H1 (cell line): ENCODE measurements at regions not wholly inside any gene's neighbourhood (a gene's known extent, or its start where the extent isn't known, plus 50 kb on each side); places are given as distances from the start of the nearest gene placed in this dataset.

Experiments used
- CTCF ChIA-PET: fragments of 300-600 bp; sonication (Branson Sonifier 250); formaldehyde crosslinking; loops from one replicate; lab custom pipeline; 2021; ENCODE audit not compliant: partially characterized antibody; lab: Charles Lee
- POLR2A ChIA-PET: fragments of 300-600 bp; sonication (Branson Sonifier 250); formaldehyde crosslinking; loops from one replicate; lab custom pipeline; 2021; ENCODE audit warnings: inconsistent platforms; ENCODE audit not compliant: partially characterized antibody; lab: Charles Lee
- DNase-seq, 2 experiments: peaks; one replicate each; pipeline versions ENCODE4 v3.0.0 to v3.0.0-alpha.2; 2010 to 2022; ENCODE audit warnings: low spot score in 2 of 2, low read depth in 1 of 2, mixed read lengths in 1 of 2
- FAIRE-seq: peaks from 2 replicates; lab custom pipeline; 2011; peaks lifted over from hg19 to GRCh38; lab: Jason Lieb, UNC
- H2AFZ ChIP-seq: 2 replicates; pipeline ENCODE4 v1.8.1; 2012; ENCODE audit warnings: low read length, inconsistent platforms
- H2AK5ac ChIP-seq: 2 replicates; pipeline ENCODE4 v1.6.1; 2013; ENCODE audit warnings: low read depth, low read length
- H2BK120ac ChIP-seq: replicated peaks from 2 replicates; pipeline ENCODE3; 2013; ENCODE audit warnings: low read depth, low read length, inconsistent platforms
- H2BK12ac ChIP-seq: 2 replicates; pipeline ENCODE4 v1.6.1; 2013; ENCODE audit warnings: low read depth, low read length
- H2BK15ac ChIP-seq: 2 replicates; pipeline ENCODE4 v1.6.1; 2013; ENCODE audit warnings: low read length
- H2BK20ac ChIP-seq: 2 replicates; pipeline ENCODE4 v1.6.1; 2013; ENCODE audit warnings: low read length
- H2BK5ac ChIP-seq: 2 replicates; pipeline ENCODE4 v1.6.1; 2013; ENCODE audit warnings: low read depth, low read length
- H3K14ac ChIP-seq: 2 replicates; pipeline ENCODE4 v1.6.1; 2013; ENCODE audit warnings: inconsistent platforms; ENCODE audit not compliant: insufficient read length
- H3K18ac ChIP-seq: 2 replicates; pipeline ENCODE4 v1.6.1; 2013; ENCODE audit warnings: low read length; ENCODE audit errors: extremely low read depth
- H3K23ac ChIP-seq: 2 replicates; pipeline ENCODE4 v1.6.1; 2013; ENCODE audit warnings: inconsistent platforms; ENCODE audit not compliant: insufficient read length
- H3K23me2 ChIP-seq: 2 replicates; pipeline ENCODE4 v1.6.1; 2013; ENCODE audit warnings: low read depth, low read length
- H3K27ac ChIP-seq: 2 replicates; pipeline ENCODE4 v1.6.1; 2011; ENCODE audit warnings: low read depth, low read length, inconsistent platforms
- H3K27me3 ChIP-seq, 4 experiments: replicated peaks in 1 of 4; 1 replicate in 1 of 4; 2 replicates in 3 of 4; pipeline versions ENCODE4 v1.6.1 to v1.8.1; 2011 to 2013; ENCODE audit warnings: low read length in 3 of 4, mild to moderate bottlenecking in 3 of 4, inconsistent platforms in 2 of 4, mixed read lengths in 2 of 4, moderate library complexity in 1 of 4; ENCODE audit not compliant: control insufficient read depth in 3 of 4, insufficient read depth in 3 of 4; ENCODE audit errors: extremely low read depth in 1 of 4
- H3K36me3 ChIP-seq, 4 experiments: 2 replicates each; pipeline versions ENCODE4 v1.6.1 to v1.8.1; 2011 to 2013; ENCODE audit warnings: mild to moderate bottlenecking in 4 of 4, low read length in 3 of 4, moderate library complexity in 2 of 4, control low read depth in 1 of 4, inconsistent platforms in 1 of 4; ENCODE audit not compliant: insufficient read depth in 4 of 4, control insufficient read depth in 2 of 4
- H3K4ac ChIP-seq: replicated peaks from 2 replicates; pipeline ENCODE3; 2013; ENCODE audit warnings: low read length, low read depth, mixed read lengths, inconsistent platforms; ENCODE audit not compliant: insufficient read length
- H3K4me1 ChIP-seq, 4 experiments: replicated peaks in 1 of 4; 1 replicate in 1 of 4; 2 replicates in 3 of 4; pipeline versions ENCODE4 v1.6.1 to v1.8.1; 2011 to 2013; ENCODE audit warnings: low read length in 3 of 4, inconsistent platforms in 2 of 4, mixed read lengths in 1 of 4; ENCODE audit not compliant: insufficient read depth in 4 of 4, control insufficient read depth in 3 of 4
- H3K4me2 ChIP-seq, 2 experiments: 2 replicates each; pipeline versions ENCODE4 v1.6.1 to v1.8.1; 2011 to 2013; ENCODE audit warnings: low read depth in 2 of 2, low read length in 2 of 2, control low read depth in 1 of 2, inconsistent platforms in 1 of 2, mild to moderate bottlenecking in 1 of 2; ENCODE audit not compliant: insufficient read depth in 1 of 2
- H3K4me3 ChIP-seq, 4 experiments: fragments of 200-600, 300-600 bp in 1 of 4; sonication (generic), shearing (Covaris generic), sonication (Bioruptor Twin) in 1 of 4; 2 replicates each; pipeline versions ENCODE4 v1.5.1 to v1.8.1; 2011 to 2016; ENCODE audit warnings: low read length in 4 of 4, low read depth in 3 of 4, control low read depth in 2 of 4, inconsistent platforms in 2 of 4, mild to moderate bottlenecking in 2 of 4, mixed read lengths in 1 of 4, moderate library complexity in 1 of 4; ENCODE audit not compliant: insufficient read depth in 2 of 4; ENCODE audit errors: extremely low read depth in 1 of 4
- H3K56ac ChIP-seq: replicated peaks from 2 replicates; pipeline ENCODE3; 2013; ENCODE audit warnings: low read depth, mild to moderate bottlenecking, mixed read lengths, low read length, inconsistent platforms; ENCODE audit not compliant: insufficient read length
- H3K79me1 ChIP-seq: 2 replicates; pipeline ENCODE4 v1.6.1; 2013; ENCODE audit warnings: low read depth, low read length, control low read depth
- H3K79me2 ChIP-seq, 2 experiments: 2 replicates each; pipeline versions ENCODE4 v1.6.1 to v1.8.1; 2012 to 2013; ENCODE audit warnings: low read length in 2 of 2, mild to moderate bottlenecking in 2 of 2, inconsistent platforms in 1 of 2; ENCODE audit not compliant: insufficient read depth in 2 of 2, control insufficient read depth in 1 of 2
- H3K9ac ChIP-seq, 4 experiments: replicated peaks in 1 of 4; 1 replicate in 1 of 4; 2 replicates in 3 of 4; pipeline versions ENCODE4 v1.6.1 to v1.8.1; 2011 to 2013; ENCODE audit warnings: low read depth in 3 of 4, low read length in 3 of 4, control low read depth in 2 of 4, mild to moderate bottlenecking in 2 of 4, moderate library complexity in 2 of 4, inconsistent platforms in 1 of 4; ENCODE audit errors: extremely low read depth in 1 of 4
- H3K9me3 ChIP-seq, 2 experiments: 2 replicates each; pipeline versions ENCODE4 v1.6.1 to v1.8.1; 2012 to 2013; ENCODE audit warnings: mild to moderate bottlenecking in 2 of 2, moderate library complexity in 2 of 2, control low read depth in 1 of 2, inconsistent platforms in 1 of 2, low read depth in 1 of 2, low read length in 1 of 2, mixed read lengths in 1 of 2; ENCODE audit not compliant: insufficient read depth in 2 of 2
- H4K20me1 ChIP-seq, 2 experiments: replicated peaks in 1 of 2; 2 replicates each; pipeline versions ENCODE3 to v1.8.1; 2011 to 2013; ENCODE audit warnings: inconsistent platforms in 2 of 2, low read length in 2 of 2, mild to moderate bottlenecking in 1 of 2; ENCODE audit not compliant: insufficient read depth in 2 of 2, control insufficient read depth in 1 of 2
- H4K5ac ChIP-seq: 2 replicates; pipeline ENCODE4 v1.6.1; 2013; ENCODE audit warnings: low read length, low read depth, mixed read lengths, inconsistent platforms; ENCODE audit not compliant: insufficient read length
- H4K8ac ChIP-seq: 2 replicates; pipeline ENCODE4 v1.8.0; 2013; ENCODE audit warnings: mild to moderate bottlenecking, moderate library complexity, low read length, inconsistent platforms; ENCODE audit not compliant: insufficient read depth; ENCODE audit errors: extremely low read depth
- H4K91ac ChIP-seq: replicated peaks from 2 replicates; pipeline ENCODE3; 2013; ENCODE audit warnings: low read length, mixed read lengths, inconsistent platforms; ENCODE audit not compliant: insufficient read length
- CEBPB ChIP-seq: IDR thresholded peaks from 2 replicates; pipeline ENCODE4 v1.6.1; 2012; ENCODE audit warnings: low read depth, low read length
- CHD2 ChIP-seq: IDR thresholded peaks from 2 replicates; pipeline ENCODE4 v1.6.1; 2012; ENCODE audit warnings: low read length, improper control_type of control experiment
- EZH2 ChIP-seq: fragments of 200-600 bp; sonication (generic); IDR thresholded peaks from 2 replicates; pipeline ENCODE4 v1.7.1; 2012; ENCODE audit warnings: low read depth, mild to moderate bottlenecking, moderate library complexity, low read length, inconsistent platforms; ENCODE audit not compliant: severe bottlenecking
- FOSL1 ChIP-seq: IDR thresholded peaks from 2 replicates; pipeline ENCODE4 v1.6.1; 2011; ENCODE audit warnings: mild to moderate bottlenecking, low read depth, low read length, moderate library complexity; ENCODE audit not compliant: insufficient read depth
- GABPA ChIP-seq: IDR thresholded peaks from 2 replicates; pipeline ENCODE4 v1.6.1; 2011; ENCODE audit warnings: mild to moderate bottlenecking, low read length, moderate library complexity, borderline replicate concordance; ENCODE audit not compliant: insufficient read depth
- NRF1 ChIP-seq: IDR thresholded peaks from 2 replicates; pipeline ENCODE4 v1.6.1; 2011; ENCODE audit warnings: mild to moderate bottlenecking, low read depth, low read length, improper control_type of control experiment
- RFX5 ChIP-seq: IDR thresholded peaks from 2 replicates; pipeline ENCODE4 v1.6.1; 2011; ENCODE audit warnings: low read depth, low read length, improper control_type of control experiment, borderline replicate concordance
- WGBS, 2 experiments: shearing (Covaris generic) in 1 of 2; methylation state at CpG; one replicate each; pipeline versions ENCODE4 v1.1.6 to v1.1.7; 2013 to 2015; ENCODE audit warnings: low lambda C conversion rate in 2 of 2, mixed read lengths in 2 of 2, inconsistent platforms in 1 of 2, low coverage in 1 of 2, missing lambda C conversion rate in 1 of 2; ENCODE audit not compliant: insufficient replicate concordance in 2 of 2, insufficient coverage in 1 of 2, insufficient read length in 1 of 2; ENCODE audit errors: extremely low coverage in 1 of 2, missing lambda C conversion rate in 1 of 2; 5-methylcytosine and 5-hydroxymethylcytosine counted together

DNA sequence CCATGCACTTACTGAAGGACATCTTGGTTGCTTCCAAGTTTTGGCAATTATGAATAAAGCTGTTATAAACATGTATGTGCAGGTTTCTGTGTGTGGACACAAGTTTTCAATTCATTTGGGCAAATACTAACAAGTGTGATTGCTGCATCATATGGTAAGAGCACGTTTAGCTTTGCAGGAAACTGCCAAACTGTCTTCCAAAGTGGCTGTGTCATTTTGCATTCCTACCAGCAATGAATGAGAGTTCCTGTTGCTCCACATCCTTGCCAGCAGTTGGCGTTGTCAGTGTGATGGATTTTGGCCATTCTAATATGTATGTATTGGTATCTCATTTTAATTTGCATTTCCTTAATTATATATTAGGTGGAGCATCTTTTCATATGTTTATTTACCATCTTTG lies 280.1 kb downstream of the SV2B start:
- Histone ChIP-seq H3K56ac (no peak overlapping the region), H4K91ac (no peak overlapping the region), H2BK20ac (no peak overlapping the region), H3K23ac (no peak overlapping the region), H3K4me3 (no peak overlapping the region), H3K27me3 (no peaks in the 10 kb centered on the region), H4K5ac (no peak overlapping the region), H2AK5ac (no peak overlapping the region), H3K27ac (no peak overlapping the region), H3K36me3 (no peaks in the 10 kb centered on the region), H3K18ac (no peak overlapping the region), H3K14ac (no peak overlapping the region), H3K79me2 (no peaks in the 10 kb centered on the region), H2BK5ac (no peak overlapping the region), H3K79me1 (no peaks in the 10 kb centered on the region), H2BK120ac (no peak overlapping the region), H3K4me2 (no peak overlapping the region), H2AFZ (no peak overlapping the region), H2BK15ac (no peak overlapping the region), H4K20me1 (no peaks in the 10 kb centered on the region), H3K9ac (no peak overlapping the region), H2BK12ac (no peak overlapping the region), H3K4ac (no peak overlapping the region), H3K23me2 (no peaks in the 10 kb centered on the region; the same call in 1 of the 2 replicates), H3K9me3 (peaks cover 3 to 4% of the 10 kb centered on the region in 2 experiments; a peak in 2 of 4 replicates), H3K4me1 (peaks cover 0 to 2% (median 0%) of the 10 kb centered on the region in 4 experiments; a peak in 2 of 7 replicates), H4K8ac (no peak overlapping the region)
- FAIRE-seq (no peak), DNase-seq (no peak)
- TF ChIP-seq GABPA = no peak
- no peak for TF ChIP-seq CEBPB
- no peak for TF ChIP-seq EZH2
- TF ChIP-seq FOSL1 = no peak
- no peak for TF ChIP-seq CHD2
- TF ChIP-seq NRF1 = no peak
- no peak for TF ChIP-seq RFX5
- ChIA-PET CTCF (no interaction called here), POLR2A (no interaction called here)
- WGBS, 2 experiments = 95% methylated on average over 2 of the region's 2 CpGs; no CpG with 5 or more reads in 1 of the 2 experiments
